HT-29 (cell line): ENCODE measurements at regions not wholly inside any gene's neighbourhood (a gene's known extent, or its start where the extent isn't known, plus 50 kb on each side); places are given as distances from the start of the nearest gene placed in this dataset.

Experiments
- DNase-seq: peaks from one replicate; pipeline ENCODE4 v3.0.0-alpha.2; 2015; ENCODE audit warnings: low spot score

DNA sequence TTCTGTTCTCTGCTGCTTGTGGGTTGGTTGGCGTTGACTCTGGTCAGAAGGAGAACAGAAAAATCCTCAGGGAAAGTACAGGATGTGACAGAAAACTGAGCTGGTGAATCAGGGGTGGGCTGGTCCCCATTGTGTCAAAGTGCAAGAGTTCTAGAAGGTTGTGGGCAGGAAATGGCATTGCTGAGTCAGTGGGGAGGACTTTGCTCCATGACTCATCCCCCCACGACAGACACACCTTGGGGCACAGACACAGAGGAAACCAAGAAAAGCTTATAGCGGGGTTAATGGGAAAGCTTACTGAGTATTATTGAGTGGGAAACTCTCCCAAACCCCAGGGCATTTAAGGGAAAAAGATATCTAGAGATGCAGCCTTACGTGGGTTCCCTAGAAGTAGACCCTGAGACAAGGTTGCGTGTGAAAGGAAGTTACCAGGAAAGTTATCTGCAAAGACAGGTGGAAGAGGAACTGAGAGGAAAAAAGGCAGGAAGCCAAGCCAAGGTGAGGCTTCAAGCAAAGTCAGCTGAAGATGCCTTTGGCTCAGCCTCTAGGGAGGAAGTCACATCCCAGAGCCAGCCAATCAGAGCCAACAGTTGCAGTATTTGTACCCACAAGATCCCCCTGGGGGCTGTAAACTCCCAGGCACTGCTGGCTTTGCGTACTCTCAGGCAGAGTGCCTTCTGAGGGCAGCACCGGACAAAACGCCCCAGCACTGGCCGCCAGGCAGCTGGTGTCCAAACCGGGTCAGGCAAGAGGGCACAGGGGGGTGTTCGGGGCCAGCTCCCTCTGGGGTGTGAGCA, 86.4 kb downstream of the FOXL1 start:
- DNase-seq = peak; percentile 87

GRCh38 chr16:86665319-86665675, 86.9 kb downstream of the FOXL1 start:
- DNase-seq = no peak

GRCh38 chr16:86665929-86666328, 87.6 kb downstream of the FOXL1 start:
- no peak for DNase-seq

- DNase-seq = no peak
Measured at GRCh38 chr16:86667035-86667434, 88.7 kb downstream of the FOXL1 start.

DNA sequence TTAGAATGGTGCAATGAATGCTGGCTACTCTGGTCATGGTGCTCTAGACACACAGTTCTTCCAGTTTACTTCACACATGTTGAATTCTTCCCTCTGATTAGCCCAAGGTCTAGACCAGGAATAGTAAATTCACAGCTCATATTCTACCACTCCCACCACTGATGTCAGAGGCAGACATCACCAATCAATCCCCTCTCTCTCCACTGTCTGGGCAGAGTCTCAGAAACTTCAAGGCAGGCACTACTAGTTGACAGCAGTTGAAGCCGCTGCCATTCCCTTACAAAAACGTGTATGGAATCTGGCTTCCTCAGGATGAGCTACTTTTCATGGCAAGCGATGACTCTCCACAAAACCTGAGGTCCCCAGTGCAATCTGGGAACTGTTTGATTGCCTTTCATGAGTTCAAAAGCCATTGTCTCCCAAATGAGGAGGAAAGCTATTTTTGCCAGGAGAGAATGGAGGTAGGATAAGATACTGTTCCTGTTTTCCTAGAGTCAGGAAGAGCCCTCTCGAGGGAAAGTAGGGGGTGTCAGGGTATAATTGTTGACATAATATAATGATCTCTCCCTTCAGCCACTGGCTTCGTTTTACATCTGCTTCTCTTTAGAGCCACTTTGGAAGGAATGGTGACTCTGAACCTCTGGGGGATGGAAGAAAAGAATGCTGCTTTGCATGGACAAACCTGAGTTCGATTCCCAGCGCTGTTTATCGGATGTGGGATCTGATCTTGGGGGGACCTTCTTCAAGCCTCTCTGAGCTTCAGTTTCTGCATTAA, 90.0 kb downstream of the FOXL1 start:
- no peak for DNase-seq

DNA sequence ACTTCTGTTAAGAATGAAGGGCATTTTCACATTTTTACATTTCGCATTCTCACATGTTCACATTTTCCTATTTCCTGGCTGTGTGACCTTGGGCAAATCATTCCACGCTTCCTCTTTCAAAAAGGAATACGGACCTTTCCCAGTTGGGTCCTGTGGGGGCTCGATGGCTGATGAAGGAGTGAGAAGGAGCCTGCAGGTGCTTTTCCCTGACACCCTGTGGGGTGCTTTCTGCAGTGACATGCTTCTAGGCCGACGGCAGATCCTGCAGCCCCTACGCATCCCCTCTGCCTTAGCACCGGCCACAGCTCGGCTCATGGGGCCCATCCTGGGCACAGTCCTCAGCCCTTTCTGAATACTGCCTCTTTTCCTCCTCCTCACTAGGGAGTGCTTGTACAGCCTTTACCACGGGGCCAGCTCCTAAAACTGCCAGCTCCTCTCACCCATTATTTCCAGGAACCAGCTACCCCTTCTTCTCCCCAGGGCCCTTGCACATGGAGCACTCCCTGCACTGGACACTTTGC, 91.0 kb downstream of the FOXL1 start:
- DNase-seq = no peak

GRCh38 chr16:86669937-86670749, 91.8 kb downstream of the FOXL1 start:
- DNase-seq = no peak

DNA sequence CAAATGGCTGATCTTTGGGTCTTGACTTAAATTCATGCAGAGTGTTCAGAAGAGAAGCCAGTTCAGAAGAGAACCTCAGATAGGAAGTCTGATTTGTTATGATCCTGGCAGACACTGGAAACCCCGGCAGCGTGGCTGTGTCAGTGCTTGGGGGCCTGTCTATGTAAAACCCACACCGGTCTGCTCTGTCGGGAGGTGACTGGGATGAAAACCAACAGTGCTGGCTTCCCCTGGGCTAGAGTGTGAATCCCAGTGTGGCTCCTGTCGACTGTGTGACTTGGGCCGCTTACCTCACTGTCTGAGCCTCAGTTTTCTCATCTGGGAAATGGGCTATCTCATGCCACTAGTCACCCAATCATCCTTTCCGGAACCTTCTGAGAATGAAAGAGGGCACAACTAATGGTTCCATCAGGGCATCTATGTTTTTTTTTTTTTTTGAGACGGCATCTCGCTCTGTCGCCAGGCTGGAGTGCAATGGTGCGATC, 92.4 kb downstream of the FOXL1 start:
- no peak for DNase-seq

- no peak for DNase-seq
Measured at GRCh38 chr16:86671486-86672178, 93.3 kb downstream of the FOXL1 start.

- DNase-seq = no peak
Measured at GRCh38 chr16:86672179-86672863, 94.0 kb downstream of the FOXL1 start.

- DNase-seq = no peak
Measured at GRCh38 chr16:86673090-86673955, 95.0 kb downstream of the FOXL1 start.

DNA sequence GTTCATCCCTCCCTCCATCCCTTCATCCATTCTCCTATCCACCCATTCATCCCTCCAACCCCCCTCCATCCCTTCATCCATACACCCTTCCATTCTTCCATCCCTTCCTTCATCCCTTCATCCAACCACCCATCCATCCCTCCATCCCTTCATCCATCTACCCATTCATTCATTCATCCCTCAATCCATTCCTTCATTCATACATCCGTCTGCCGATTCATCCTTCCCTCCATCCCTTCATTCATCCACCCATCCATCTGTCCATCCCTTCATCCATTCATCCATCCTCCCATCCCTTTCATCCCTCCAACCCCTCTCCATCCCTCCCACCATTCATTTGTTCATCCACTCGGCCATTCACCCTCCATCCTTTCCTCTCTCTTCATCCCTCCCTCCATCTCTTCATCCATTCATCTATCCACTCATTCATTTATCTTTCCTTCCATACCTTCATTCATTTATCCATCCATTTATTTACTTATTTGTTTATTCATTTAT, 95.7 kb downstream of the FOXL1 start:
- no peak for DNase-seq

- no peak for DNase-seq
Measured at GRCh38 chr16:86676254-86676670, 97.9 kb downstream of the FOXL1 start.

DNA sequence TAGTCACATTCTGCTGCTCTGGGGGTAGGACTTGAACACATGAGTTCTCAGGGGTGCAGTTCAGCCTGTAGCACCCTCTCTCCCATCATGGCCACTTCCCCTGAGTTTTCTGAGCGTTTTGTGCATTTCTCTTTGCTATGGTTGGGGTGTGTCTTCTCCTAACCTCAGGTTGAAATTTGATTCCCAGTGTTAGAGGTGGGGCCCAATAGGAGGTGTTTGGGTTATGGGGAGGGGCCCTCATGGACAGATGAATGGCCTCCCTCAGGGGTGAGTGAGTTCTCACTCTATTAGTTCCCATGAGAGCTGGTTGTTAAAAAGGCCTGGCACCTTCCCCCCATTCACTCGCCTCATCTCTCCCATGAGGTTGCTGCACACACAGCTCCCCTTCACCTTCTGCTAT, 101.1 kb downstream of the FOXL1 start:
- no peak for DNase-seq

DNA sequence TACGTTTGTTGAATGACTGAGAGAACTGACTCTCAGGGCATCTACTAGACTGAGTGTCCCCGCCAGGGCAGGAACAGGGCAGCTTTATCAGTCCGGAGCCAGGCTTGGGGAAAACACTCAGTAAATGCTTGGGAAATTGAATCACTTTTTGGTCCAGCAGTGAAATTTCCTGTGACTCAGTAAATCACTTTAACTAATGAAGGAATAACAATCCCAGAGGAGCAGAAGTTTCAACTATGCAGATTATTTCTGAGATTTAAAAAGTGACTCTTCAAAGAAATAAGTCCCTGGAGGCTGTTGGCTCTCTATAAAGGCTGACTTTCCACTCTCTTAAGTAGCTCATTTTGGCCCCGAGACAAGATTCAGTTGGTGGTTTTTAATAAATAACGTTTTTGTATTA, 101.8 kb downstream of the FOXL1 start:
- no peak for DNase-seq

DNA sequence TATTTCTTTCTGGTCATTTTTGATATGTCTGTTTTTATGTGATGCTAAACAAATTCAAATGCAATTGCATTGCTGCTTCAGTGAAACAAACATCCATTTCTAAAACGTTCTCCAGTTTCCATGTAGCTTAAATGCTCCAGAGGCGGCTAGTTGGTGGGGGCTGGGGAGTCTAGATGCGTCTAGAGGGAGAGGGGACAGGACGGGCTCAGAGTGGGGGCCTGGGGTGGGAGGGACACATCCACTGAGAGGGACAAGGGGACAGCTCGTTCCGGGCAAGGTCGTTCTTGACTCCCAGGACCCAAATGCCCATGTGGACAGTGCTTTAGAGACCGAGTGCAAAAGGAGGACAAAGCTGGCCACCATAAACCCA, 102.3 kb downstream of the FOXL1 start:
- DNase-seq = no peak

DNA sequence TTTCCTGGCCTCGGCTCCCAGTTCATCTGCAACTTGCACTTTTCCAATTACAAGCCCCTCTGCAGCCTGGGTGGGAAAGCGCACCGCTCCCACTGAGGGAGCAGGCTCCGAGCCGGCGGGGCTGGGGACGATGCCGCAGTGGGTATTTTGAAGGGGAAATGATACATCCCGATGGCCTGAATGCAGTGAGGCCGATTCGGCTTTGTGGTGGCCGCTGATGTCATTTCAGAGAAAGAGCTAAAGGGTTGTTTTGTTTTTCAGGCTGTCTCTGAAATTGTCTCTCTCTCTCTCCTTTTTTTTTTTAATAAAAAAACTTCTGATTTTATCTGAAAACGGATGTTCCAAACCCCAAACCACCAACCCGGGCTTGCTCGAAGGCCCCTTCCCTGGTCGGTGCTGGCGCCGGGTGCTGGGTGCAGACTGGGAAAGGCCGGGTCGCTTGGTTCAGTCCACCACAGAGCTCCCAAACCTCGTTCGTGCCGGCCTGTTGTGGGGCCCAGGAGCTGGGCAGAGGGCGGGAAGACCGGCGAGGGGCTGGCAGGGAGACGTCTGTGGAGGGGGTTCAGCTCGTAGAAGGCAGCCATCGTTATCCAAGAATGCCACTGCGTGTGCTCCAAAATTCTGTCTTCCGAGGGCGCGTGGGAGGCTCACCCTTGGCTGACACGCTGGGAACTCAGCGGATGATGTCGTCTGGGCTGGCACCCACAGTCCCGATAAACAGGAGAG, 102.8 kb downstream of the FOXL1 start:
- DNase-seq = no peak

- DNase-seq = no peak
Measured at GRCh38 chr16:86681757-86682106, 103.4 kb downstream of the FOXL1 start.
